Amniotic epithelial cell (primary cell): ENCODE measurements at regions not wholly inside any gene's neighbourhood (a gene's known extent, or its start where the extent isn't known, plus 50 kb on each side); places are given as distances from the start of the nearest gene placed in this dataset.
A peak's percentile ranks its signal among the peaks of the same experiment; 100 is the strongest.

Source experiments
- DNase-seq: peaks from one replicate; pipeline ENCODE4 v3.0.0-alpha.2; 2010; ENCODE audit warnings: low read depth

DNA sequence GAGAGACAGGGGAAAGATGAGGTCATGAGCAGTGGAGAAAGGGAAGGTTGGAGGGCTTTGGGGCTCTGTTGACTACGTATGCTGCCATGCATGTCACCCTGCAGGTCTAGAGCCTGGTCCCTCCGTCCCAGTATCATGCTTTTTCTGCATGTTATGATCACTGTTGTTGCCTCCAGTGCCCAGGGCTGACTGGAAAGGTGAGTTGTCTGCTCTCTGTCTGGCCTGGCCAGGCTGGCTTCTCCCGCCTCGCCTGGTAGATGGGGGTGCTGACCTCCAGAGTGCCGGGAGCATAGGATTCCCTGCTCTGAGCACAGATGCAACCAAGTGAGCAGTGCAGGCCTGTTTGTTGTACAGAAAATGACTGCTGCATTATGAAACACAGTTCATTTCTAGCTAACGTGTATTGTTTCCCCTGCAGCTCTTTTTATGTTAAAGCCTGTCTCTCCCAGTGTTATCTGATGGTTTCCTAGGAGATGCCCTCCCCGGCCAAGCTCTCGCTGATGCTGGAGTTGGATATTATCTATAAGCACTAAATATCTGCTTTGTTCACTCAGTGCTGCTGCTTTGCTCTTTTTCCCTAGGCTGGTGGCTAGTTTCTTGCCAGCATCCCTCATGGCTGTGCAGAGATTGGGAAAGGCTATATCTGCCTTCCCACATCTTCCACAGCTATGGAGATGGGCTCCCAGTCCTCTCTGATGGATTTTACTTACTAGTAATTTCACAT is 158.2 kb downstream of the TDRD15 start:
- no peak for DNase-seq

DNA sequence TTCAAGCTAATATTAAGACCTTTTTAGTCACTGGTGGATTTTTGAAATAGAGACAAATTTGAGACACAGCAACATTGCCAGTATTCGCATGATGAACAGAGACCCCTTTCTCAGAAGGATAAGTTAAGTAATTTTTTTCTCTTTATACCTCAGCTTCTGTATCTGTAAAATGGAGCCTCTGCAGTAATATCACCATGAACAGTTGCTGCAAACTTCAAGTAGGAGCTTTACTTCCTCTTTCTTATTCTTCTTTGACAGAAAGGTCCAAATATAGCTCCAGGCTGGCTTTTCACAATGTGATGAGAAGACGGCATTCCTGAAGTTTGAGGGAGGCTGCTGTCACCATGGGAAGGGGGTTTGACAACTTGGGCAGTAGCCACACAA is 158.7 kb downstream of the TDRD15 start:
- DNase-seq: no peak

DNA sequence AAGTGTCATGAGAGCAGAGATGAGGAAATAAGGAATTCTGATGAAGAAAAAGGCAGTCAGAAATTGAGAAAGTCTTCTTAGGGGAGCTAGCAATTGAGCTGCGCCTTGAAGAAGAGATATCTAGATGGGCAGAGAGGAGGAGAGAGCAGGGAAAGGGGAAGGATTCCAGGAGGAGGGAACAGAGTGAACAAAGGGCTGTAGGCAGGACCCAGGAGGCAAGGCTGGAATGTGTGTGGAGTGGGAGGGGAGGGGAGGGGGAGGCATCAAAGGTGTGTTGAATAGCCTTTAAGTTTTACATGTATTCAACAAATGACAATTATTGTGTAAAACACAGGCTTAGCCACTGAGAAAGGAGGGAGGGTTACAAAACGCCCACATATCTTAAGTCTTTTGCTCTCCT is 164.5 kb downstream of the TDRD15 start:
- DNase-seq: no peak

DNA sequence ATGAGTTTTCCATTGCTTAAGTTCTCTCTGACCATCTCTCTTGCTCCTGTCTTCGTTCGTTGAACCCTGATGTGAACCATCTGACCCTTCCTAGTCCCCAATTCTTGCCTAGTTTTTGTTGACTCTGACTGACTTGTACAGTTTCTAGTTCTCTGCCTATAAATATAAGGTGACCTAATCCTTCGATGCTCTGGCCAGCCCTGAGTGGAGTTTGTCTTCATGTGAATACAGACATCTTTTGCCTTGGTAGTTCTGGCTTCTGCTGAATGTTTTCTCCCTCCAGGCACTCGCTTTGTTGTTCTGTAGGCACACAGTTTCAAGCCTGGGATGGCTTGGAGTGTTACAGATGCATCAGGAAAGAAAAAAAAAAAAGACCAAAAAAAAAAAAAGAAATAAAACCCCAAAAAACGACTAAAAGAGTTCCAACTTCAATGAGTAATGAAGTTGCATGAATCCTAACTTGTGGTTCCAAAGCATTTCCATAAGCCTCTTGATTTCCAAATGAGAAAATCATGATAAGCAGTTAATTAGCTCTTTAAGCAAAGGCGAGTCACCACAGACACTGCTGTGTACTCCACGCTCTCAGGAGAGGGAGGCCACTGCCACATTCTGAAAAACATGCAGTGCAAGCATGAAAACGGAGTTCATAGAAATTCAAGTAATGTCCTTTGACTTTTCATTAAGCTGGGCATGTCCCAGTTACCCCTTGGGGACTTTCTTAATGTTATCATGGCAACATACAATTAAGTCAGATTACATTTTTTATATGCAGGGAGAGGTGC is 165.2 kb downstream of the TDRD15 start:
- DNase-seq: no peak

DNA sequence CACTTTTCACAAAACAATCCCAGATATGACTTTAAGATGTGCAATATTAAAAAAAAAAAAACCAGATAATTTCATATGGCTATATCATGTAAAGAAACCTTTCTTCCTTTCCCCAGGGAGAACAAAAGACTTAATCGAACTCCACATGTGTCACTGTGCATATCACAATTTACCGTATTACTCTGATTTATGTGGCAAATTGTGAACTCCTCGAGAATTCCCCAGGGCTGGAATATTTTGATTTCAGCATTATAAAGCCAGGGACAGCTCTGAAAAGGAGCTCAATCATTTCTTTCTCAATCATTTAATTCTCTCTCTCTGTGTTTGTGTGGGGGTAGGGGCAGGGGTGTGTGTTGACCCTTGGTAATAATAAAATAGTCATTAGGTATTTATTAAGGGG is 165.8 kb downstream of the TDRD15 start:
- DNase-seq: no peak

DNA sequence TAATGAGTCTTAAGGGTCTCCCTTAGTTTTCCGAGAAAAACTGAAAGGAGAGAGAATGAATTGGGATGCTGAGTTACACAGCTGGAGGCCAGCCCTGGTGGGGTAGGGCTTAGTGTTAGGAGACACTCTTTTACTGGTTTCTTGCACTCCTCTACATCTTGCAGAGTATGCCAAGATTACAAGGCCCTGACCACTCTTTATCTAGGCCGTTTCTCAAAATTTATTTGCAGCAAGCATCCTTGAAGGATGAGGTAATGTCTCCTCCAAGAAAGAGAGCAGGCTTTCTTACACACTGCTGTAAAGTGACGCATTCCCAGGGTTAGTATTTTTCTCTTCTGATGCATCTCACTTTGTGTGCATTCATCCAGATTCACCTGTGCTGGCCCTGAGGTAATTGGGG is 166.2 kb downstream of the TDRD15 start:
- no peak for DNase-seq

DNA sequence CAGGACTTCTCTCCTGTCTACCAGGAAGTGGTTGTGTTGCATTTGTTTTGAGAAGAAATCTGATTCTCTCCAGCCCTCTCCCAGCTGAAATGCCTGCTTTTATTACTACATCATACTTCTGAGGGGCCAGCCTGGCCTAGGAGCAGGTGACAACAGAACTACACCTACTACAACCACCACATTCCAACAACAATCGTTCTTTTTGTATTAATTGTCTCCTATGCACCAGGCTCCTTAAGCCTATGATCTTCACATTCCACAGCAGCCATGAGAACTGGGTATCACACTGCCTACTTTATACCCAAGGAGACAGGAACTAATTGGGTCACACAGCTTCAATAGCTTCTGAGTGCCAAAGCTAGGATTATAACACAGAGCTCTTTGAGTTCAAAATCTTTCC is 167.7 kb downstream of the TDRD15 start:
- DNase-seq: no peak

DNA sequence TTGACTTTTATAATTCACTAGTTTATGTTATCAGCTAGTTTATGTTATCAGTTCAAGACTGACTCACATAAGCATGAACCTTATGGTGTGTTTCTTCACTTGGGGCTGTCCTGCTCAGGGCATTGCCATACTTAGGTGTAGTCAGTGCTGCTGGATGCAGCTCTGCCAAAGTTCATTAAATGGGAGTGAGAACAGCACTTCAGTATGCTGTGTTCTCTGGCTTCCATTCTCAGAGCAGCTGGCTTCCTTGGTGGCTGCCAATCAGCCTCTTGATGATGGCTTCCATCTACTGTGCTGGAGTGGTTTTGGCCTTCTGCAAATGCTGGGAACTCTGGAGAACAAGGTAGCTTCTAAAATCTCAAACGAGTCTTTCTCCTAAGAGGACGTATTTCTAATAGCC is 170.7 kb downstream of the TDRD15 start:
- no peak for DNase-seq

DNA sequence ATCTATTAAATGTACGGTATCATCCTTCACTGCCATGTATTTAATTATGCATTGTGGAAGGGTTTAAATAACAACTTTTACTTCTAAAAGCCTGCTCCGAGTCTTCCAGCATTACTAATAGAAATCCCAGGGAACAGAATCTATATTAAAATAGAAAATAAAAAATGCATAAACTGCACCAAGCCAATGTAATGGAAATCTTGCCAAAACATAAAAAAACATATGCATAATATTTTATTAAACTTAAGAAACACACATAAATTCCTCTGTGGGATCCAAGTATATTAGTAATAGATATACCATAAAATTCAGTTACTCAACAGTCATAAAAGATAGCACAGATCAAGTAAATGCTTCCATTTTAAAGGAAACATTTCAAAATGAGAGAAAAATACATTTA is 175.6 kb downstream of the TDRD15 start:
- no peak for DNase-seq

DNA sequence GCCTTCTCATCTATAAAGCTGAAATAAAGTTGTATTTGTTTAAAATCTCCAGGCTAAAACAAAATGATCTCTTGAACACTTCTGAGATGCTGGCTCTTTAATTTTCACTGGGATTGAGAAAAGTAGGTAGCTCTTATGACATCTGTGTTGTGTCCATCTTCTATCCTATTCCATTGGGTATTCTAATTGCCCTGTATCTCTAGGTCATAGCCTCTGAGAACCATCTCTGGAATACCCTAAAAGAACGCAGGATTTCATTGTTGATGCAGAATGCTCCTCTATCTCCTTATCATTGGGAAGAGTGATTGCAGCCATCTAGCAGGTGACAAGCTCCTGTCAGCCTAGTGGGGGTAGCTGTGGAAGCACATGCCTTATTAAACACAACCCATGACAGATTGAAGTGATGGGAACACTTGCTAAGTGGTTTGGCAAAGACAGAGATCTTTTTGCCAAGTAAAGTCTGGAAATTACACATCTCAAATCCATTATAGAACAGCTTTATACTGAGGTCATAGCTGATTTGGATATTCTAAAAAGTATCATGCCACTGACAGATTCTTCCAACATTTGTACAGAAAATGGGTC is 178.2 kb downstream of the TDRD15 start:
- no peak for DNase-seq

DNA sequence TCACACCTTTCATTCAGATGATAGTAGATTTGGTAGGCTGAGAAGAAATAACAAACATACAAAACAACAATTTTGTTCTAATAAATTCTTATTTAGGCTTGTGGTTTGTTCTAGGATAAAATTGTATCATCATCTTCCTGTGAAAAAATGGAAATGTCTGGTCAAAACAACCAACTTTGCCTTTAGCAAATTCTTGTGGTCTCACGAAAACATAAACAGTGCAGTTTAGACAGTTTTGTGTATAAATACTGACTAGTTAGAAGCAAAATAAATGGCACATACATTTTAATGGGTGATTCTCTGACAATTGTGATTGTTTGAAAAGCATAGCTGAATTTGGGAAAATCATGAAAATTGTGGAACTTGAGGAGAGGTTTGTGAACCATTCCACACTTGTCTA is 180.1 kb downstream of the TDRD15 start:
- no peak for DNase-seq

DNA sequence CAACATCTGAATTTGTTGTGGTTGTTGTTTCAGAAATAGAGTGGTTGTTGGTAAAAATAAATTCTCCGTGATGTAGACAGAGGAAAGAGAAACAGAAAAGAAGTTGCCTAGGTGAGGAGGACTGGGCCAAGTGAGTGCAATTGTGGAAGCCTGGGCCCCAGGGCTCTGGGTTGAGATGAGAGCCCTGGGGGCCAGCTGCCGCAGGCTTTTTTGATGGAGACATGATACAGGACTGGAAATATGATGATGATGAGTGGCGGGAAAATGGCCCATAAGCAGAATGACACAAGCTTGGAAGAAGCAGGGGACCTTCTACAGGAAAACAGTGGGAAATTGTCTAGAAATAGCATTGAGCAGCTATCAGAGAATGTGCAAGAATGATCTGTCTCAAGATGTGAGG is 181.8 kb downstream of the TDRD15 start:
- no peak for DNase-seq

DNA sequence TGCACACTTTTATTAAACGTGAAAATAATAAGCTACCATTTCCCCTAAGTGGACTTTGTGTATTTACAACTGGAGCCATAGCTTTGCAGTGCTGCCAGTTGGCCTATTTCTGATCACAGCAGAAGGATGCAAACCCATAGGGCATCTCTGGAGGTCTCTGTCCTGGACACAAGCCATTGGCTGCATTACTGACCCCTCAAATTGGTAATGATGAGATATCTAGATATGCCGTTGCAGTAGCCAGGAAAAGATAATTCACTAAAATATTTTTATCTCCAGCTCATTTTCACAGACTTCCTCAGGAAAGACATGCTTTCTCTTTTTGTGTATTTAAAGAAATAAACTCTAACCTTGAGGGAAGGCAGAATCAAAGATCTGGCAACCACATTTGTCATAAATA is 182.5 kb downstream of the TDRD15 start:
- DNase-seq: no peak

DNA sequence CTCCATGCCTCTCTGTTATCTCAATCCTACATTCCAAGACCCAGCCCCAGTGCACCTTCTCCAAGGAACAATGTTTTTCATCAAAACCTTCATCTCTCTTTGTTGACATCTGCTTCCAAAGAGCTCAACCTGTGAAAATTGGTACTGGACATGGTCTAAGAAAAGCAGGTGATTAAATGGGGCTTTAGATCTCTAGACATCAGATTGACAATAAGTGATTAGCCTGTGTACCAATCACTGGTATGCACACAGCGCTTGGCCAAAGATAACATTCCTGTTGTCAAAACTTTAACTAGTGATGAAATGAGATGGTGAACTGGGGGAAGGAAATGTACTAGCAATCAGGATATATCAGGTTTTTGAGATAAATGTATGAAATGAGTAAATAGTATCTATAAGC is 183.3 kb downstream of the TDRD15 start:
- no peak for DNase-seq

DNA sequence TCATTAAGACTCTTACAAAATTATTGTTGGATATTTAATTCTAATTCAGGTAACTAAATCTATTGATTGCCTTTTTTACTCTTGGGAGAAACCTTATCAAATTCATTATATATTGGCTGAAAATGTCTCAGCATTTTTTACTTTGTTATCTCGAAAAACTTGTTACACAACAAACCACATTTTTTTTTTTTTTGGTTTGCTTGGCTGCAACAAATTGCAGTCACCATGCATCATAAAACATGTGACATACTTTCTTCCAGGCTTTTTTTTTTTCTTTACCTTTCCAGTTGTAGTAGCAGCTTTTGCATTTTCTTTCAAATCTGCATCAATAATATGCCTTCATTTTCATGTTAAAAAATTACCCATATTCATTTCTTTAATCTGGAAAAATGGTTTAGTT is 186.7 kb downstream of the TDRD15 start:
- no peak for DNase-seq

DNA sequence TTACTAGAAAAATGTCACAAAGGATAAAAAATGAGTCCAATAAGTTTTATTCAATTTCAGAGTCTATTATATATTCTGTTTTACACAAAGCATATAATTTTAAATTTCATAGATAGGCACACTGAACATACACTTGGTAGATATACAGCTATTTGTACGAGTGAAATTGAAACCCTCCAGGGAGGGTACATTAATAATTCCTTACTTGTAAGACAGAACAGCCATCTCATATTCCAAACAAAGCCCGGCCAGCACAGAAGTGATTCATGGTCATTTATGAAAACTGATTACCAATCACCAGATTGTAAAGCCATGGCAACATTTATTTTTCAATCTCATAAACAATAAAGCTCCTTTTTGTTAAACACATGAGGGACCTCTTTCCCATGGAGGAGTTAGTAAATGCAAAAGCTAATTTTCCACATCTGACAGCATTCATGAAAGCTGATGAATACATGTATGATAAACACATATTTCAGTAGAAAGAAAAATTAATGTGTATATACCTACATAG is 190.6 kb downstream of the TDRD15 start:
- DNase-seq: no peak

DNA sequence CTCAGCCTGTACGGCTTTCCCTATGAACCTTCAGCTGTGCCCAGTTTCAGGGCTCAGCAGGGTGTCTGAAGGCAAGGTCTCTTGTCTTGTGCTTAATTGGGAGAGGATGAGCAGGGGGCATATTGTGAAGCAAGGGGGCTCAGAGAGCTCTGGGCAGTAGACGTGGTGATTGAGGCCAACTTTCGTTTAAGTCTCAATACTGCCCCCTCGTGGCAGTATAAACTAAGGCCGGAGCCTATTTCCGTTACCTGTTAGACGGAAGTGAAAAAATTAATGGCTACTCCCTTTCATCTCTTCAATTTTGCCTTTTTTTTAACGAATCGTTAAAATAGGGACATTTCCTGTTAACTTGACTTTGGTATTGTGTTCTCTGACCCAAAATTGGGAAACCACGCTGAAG is 193.4 kb downstream of the TDRD15 start:
- DNase-seq: peak; percentile 1

DNA sequence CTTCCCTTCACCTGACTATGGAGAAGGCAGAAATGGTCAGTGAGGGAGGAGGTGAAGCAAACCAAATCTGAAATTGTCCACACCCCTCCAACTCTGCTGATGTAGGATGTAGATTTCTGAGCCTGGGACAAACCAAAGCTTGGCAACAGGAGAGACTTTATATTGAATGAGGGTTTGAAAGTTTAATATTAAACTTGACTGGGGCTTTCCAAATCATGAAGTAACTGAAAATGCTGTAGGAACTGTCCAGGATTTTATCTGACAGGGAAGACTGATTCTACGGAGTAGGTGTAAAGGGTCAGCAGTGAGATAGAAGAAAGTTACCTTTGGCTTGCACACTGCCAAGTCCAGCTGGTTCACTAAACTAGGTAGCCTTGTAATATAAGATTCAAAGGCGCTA is 194.5 kb downstream of the TDRD15 start:
- no peak for DNase-seq

DNA sequence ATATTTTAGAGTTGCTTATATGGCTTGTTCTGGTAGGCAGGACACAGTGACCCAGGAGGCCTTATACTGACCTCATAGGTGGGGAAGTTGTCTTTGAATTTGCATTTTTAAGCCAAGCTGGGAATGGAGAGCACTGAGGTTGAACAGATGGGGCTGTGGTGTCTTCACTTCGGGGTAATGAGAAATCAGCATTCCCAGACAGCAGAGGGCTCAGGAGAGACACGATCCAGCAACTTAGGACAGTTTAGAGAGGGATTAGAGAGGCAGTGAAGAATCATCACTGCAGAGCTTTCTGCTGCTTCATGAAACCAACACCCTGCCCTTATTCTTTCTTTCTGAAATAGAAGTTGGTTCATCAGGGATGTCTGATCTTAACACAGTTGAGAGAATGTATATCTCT is 202.4 kb downstream of the TDRD15 start:
- no peak for DNase-seq

DNA sequence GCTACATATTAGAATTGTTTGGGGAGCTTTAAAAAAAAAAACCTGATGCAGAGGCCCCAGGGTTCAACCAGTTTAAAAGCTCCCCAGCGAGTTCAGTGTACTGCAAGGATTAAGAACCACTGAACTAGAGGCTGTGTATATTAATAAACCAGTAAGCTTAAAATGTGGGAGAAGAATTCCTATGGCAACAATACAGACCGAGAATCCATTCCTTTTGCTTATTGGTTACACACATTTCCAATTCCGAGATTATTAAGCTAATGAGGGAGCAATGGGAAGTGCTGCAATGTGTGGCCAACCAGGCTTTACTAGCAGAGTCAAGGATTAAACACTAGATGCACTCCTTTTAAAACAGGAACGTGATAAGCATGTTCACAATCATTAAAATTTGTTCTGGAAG is 204.4 kb downstream of the TDRD15 start:
- no peak for DNase-seq

DNA sequence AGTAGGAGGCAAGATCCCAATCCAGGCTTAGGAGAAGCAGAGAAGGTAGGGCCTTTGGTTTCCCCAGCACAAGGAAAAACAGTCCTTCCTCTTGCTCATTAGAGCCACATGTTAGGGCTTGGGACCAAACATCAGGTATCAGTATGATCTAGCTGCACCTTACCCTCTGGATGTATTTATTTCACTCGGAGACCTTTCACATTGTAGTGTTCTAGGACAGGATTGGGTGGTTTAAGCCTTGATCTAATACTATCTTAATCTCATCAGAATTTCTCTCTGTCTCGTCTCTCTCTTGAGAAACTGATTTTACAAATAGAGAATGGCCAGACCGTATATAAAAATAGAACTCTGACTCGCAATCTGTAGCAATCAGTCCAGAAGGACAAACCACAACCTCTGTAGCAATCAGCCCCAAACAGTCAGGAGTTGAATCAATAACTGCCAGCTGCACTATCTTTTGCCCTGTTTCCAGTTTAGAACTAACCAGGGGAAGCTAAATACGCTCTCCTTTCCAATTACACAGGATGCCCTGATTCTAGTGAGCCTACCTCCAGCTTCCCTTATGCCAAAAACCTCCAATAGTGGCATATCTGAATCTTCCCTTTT is 207.1 kb downstream of the TDRD15 start:
- DNase-seq: no peak

DNA sequence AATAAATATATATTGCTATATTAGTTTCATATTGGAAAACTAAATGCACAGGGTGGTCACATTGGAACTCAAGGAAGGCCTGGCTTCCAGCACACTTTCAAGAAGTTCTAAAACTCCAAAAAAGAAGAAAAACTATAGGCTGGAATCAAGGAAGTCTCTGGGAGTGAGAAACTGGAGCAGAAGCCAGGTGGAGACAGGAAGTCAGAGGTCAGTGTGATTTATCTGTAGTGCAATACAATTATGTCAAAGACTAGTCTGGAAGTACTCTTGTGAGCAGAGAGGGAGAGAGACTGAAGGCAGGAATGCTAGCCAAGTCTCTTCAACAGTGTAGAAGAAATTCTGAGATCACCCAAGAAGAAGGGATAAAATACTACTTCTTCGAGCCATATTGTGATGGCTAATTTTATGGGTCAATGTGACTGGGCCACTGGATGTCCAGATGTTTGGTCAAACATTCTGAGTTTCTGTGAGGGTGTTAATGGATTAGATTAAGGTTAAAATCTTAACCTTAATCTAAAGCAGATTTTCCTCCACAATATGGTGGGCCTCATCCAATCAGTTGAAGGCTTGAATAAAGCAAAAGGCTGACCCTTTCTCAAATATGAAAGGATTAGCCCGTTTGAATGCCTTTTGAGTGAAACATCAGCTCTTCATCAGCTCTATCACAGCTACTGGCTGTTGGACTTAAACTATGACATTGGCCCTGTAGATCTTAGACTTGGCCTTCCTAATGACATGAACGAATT is 208.0 kb downstream of the TDRD15 start:
- DNase-seq: no peak
